ENCODE measurements at regions not wholly inside any gene's neighbourhood (a gene's known extent, or its start where the extent isn't known, plus 50 kb on each side); places are given as distances from the start of the nearest gene placed in this dataset.

- no peaks in the 10 kb centered on the region for H3K36me3 ChIP-seq (ENCODE audit: control insufficient read depth in 4 of 4, insufficient read depth in 3 of 4, low read depth in 1 of 4, low read length in 3 of 4)
- no peak for DNase-seq (ENCODE audit: low spot score)
- H3K4me3 ChIP-seq (ENCODE audit: low read depth in 1 of 3, low read length in 3 of 3) = no peak overlapping the region
- no peaks in the 10 kb centered on the region for H3K27me3 ChIP-seq (ENCODE audit: control insufficient read depth in 4 of 4, insufficient read depth in 4 of 4, low read length in 3 of 4)
- no peak overlapping the region for H3K27ac ChIP-seq (ENCODE audit: low read depth in 1 of 2, low read length in 2 of 2)
- TF ChIP-seq RAD21 (IDR thresholded peaks at IDR 0.05) = no peak
- TF ChIP-seq ATF3 (IDR thresholded peaks at IDR 0.05) = no peak
- no peak for TF ChIP-seq TAF1 (conservative IDR thresholded peaks at IDR 0.05)
- no peak for TF ChIP-seq FOXA1 (IDR thresholded peaks at IDR 0.05)
- no peak for TF ChIP-seq YY1 (IDR thresholded peaks at IDR 0.05)
- no peak for TF ChIP-seq REST (IDR thresholded peaks at IDR 0.05)
- no peak for TF ChIP-seq MAX (IDR thresholded peaks at IDR 0.05)
- TF ChIP-seq ZBTB33 (IDR thresholded peaks at IDR 0.05) = no peak
- no peak for TF ChIP-seq FOXA2 (IDR thresholded peaks at IDR 0.05)
- TF ChIP-seq GABPA (IDR thresholded peaks at IDR 0.05 in 1 of 2, conservative IDR thresholded peaks at IDR 0.05 in 1 of 2) = no peak
- no peak for TF ChIP-seq EGR1 (IDR thresholded peaks at IDR 0.05; ENCODE audit: low read depth in 2 of 2)
- no peak for TF ChIP-seq JUND (IDR thresholded peaks at IDR 0.05)
- no peak for TF ChIP-seq NR2F2 (IDR thresholded peaks at IDR 0.05)
- TF ChIP-seq CTCF (IDR thresholded peaks at IDR 0.05; ENCODE audit: low read depth, low read length, missing input control) = no peak
- no peak for TF ChIP-seq RXRA (IDR thresholded peaks at IDR 0.05)
- no peak for TF ChIP-seq HNF4A (conservative IDR thresholded peaks at IDR 0.05)
- peaks cover 0 to 10% (median 7%) of the 10 kb centered on the region in 4 donors for H3K4me1 ChIP-seq (ENCODE audit: control insufficient read depth in 4 of 4, insufficient read depth in 4 of 4, low read length in 3 of 4)
- H3K9ac ChIP-seq (ENCODE audit: low read depth in 1 of 2, low read length in 2 of 2) = no peak overlapping the region
- WGBS = 88% methylated on average over 9 of the region's 9 CpGs
- no peaks in the 10 kb centered on the region for H3K9me3 ChIP-seq (ENCODE audit: control insufficient read depth in 4 of 4, low read length in 3 of 4)
These were observed 134.9 kb downstream of the RHOU start for GRCh38 chr1:228870041-228870713.

All from liver (tissue), 8 donors.